ENCODE measurements at regions not wholly inside any gene's neighbourhood (a gene's known extent, or its start where the extent isn't known, plus 50 kb on each side); places are given as distances from the start of the nearest gene placed in this dataset.

- ATAC-seq: no peak
- no peaks in the 10 kb centered on the region for H3K79me2 ChIP-seq (ENCODE audit: insufficient read depth, low read length)
- no peaks in the 10 kb centered on the region for H4K20me1 ChIP-seq (ENCODE audit: insufficient read depth, low read length)
- no peaks in the 10 kb centered on the region for H3K9me3 ChIP-seq (ENCODE audit: low read length)
- DNase-seq (ENCODE audit: low spot score): no peak
- H3K9ac ChIP-seq (ENCODE audit: insufficient read depth, low read depth, low read length): no peak overlapping the region
- in situ Hi-C loops (cut with HindIII; ENCODE audit: extremely low pct_ligation_motif_present, low pct_unique_long_range_greater_than_20kb): no loop called here
- FAIRE-seq: no peak
- H3K36me3 ChIP-seq (replicated peaks in 1 of 2; ENCODE audit: control insufficient read depth in 1 of 2, insufficient read depth in 2 of 2, low read length in 2 of 2): no peaks in the 10 kb centered on the region
- 46% methylated on average over 8 of the region's 8 CpGs for WGBS (ENCODE audit: low lambda C conversion rate)
- H3K4me2 ChIP-seq (ENCODE audit: low read depth, low read length): no peak overlapping the region
- H3K4me3 ChIP-seq (replicated peaks in 1 of 3; ENCODE audit: insufficient read depth in 1 of 3, low read depth in 2 of 3, low read length in 3 of 3): no peak overlapping the region
- POLR2A ChIA-PET: no interaction called here
- BruUV-seq (replicated peaks): no TSS peak
- no peak overlapping the region for H2AFZ ChIP-seq (ENCODE audit: low read length)
- CTCF ChIA-PET (ENCODE audit: low intra/inter-chr PET ratio, low total read pairs): no interaction called here
- intact Hi-C loops (cut with micrococcal nuclease; ENCODE audit: unreplicated experiment): no loop called here
- no peaks in the 10 kb centered on the region for H3K4me1 ChIP-seq (ENCODE audit: insufficient read depth, low read length)
- no peaks in the 10 kb centered on the region; a peak in 1 of 5 replicates for H3K27me3 ChIP-seq (ENCODE audit: control insufficient read depth in 1 of 2, insufficient read depth in 2 of 2, low read length in 2 of 2)
- H3K27ac ChIP-seq (ENCODE audit: extremely low read length, insufficient read depth, low read length): no peak overlapping the region
- TF ChIP-seq, protein P1, sequence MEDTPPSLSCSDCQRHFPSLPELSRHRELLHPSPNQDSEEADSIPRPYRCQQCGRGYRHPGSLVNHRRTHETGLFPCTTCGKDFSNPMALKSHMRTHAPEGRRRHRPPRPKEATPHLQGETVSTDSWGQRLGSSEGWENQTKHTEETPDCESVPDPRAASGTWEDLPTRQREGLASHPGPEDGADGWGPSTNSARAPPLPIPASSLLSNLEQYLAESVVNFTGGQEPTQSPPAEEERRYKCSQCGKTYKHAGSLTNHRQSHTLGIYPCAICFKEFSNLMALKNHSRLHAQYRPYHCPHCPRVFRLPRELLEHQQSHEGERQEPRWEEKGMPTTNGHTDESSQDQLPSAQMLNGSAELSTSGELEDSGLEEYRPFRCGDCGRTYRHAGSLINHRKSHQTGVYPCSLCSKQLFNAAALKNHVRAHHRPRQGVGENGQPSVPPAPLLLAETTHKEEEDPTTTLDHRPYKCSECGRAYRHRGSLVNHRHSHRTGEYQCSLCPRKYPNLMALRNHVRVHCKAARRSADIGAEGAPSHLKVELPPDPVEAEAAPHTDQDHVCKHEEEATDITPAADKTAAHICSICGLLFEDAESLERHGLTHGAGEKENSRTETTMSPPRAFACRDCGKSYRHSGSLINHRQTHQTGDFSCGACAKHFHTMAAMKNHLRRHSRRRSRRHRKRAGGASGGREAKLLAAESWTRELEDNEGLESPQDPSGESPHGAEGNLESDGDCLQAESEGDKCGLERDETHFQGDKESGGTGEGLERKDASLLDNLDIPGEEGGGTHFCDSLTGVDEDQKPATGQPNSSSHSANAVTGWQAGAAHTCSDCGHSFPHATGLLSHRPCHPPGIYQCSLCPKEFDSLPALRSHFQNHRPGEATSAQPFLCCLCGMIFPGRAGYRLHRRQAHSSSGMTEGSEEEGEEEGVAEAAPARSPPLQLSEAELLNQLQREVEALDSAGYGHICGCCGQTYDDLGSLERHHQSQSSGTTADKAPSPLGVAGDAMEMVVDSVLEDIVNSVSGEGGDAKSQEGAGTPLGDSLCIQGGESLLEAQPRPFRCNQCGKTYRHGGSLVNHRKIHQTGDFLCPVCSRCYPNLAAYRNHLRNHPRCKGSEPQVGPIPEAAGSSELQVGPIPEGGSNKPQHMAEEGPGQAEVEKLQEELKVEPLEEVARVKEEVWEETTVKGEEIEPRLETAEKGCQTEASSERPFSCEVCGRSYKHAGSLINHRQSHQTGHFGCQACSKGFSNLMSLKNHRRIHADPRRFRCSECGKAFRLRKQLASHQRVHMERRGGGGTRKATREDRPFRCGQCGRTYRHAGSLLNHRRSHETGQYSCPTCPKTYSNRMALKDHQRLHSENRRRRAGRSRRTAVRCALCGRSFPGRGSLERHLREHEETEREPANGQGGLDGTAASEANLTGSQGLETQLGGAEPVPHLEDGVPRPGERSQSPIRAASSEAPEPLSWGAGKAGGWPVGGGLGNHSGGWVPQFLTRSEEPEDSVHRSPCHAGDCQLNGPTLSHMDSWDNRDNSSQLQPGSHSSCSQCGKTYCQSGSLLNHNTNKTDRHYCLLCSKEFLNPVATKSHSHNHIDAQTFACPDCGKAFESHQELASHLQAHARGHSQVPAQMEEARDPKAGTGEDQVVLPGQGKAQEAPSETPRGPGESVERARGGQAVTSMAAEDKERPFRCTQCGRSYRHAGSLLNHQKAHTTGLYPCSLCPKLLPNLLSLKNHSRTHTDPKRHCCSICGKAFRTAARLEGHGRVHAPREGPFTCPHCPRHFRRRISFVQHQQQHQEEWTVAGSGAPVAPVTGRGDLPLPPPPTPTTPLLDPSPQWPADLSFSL (CRISPR knock-in tag; IDR thresholded peaks at IDR 0.05): no peak
- TF ChIP-seq, protein P2, sequence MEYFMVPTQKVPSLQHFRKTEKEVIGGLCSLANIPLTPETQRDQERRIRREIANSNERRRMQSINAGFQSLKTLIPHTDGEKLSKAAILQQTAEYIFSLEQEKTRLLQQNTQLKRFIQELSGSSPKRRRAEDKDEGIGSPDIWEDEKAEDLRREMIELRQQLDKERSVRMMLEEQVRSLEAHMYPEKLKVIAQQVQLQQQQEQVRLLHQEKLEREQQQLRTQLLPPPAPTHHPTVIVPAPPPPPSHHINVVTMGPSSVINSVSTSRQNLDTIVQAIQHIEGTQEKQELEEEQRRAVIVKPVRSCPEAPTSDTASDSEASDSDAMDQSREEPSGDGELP (IDR thresholded peaks at IDR 0.05; ENCODE audit: borderline replicate concordance, low read depth): no peak
- TF ChIP-seq SKI (IDR thresholded peaks at IDR 0.05; ENCODE audit: partially characterized antibody): no peak
- TF ChIP-seq ZNF792 (CRISPR knock-in tag; IDR thresholded peaks at IDR 0.05): no peak
- no peak for TF ChIP-seq TEAD2 (CRISPR knock-in tag; IDR thresholded peaks at IDR 0.05)
- TF ChIP-seq ZFP82 (CRISPR knock-in tag; IDR thresholded peaks at IDR 0.05; ENCODE audit: borderline replicate concordance): no peak
- no peak for TF ChIP-seq NRL (CRISPR knock-in tag; IDR thresholded peaks at IDR 0.05; ENCODE audit: borderline replicate concordance)
- no peak for TF ChIP-seq KLF15 (CRISPR knock-in tag; IDR thresholded peaks at IDR 0.05; ENCODE audit: borderline replicate concordance)
- TF ChIP-seq NR3C1 (CRISPR knock-in tag; IDR thresholded peaks at IDR 0.05): no peak
- TF ChIP-seq SATB2 (CRISPR knock-in tag; IDR thresholded peaks at IDR 0.05): no peak
- TF ChIP-seq PLSCR1 (CRISPR knock-in tag; IDR thresholded peaks at IDR 0.05; ENCODE audit: borderline replicate concordance): no peak
- no peak for TF ChIP-seq ZNF333 (CRISPR knock-in tag; IDR thresholded peaks at IDR 0.05; ENCODE audit: borderline replicate concordance)
- no peak for TF ChIP-seq FIP1L1 (IDR thresholded peaks at IDR 0.05; ENCODE audit: borderline replicate concordance, insufficient read depth, low read depth, low read length)
- TF ChIP-seq ZNF251 (CRISPR knock-in tag; IDR thresholded peaks at IDR 0.05): no peak
These were observed 68.6 kb upstream of the KL start for GRCh38 chr13:32947411-32948276.

Data from HepG2 (cell line).